Mucosa of rectum (tissue), 2 donors: ENCODE measurements at regions not wholly inside any gene's neighbourhood (a gene's known extent, or its start where the extent isn't known, plus 50 kb on each side); places are given as distances from the start of the nearest gene placed in this dataset.

Experiments used
- H3K27ac ChIP-seq, 2 donors: one replicate each; pipeline ENCODE4 v1.7.0; 2013; ENCODE audit warnings: inconsistent platforms in 2 of 2, low read depth in 2 of 2, low read length in 2 of 2
- H3K27me3 ChIP-seq, 2 donors: one replicate each; pipeline ENCODE4 v1.7.0; 2013; ENCODE audit warnings: low read length in 2 of 2; ENCODE audit not compliant: control insufficient read depth in 2 of 2, insufficient read depth in 2 of 2
- H3K36me3 ChIP-seq, 2 donors: one replicate each; pipeline ENCODE4 v1.7.0; 2013; ENCODE audit warnings: low read length in 2 of 2; ENCODE audit not compliant: control insufficient read depth in 2 of 2, insufficient read depth in 2 of 2
- H3K4me1 ChIP-seq, 2 donors: one replicate each; pipeline ENCODE4 v1.7.0; 2013; ENCODE audit warnings: low read length in 2 of 2, mild to moderate bottlenecking in 1 of 2; ENCODE audit not compliant: control insufficient read depth in 2 of 2, insufficient read depth in 2 of 2
- H3K4me3 ChIP-seq, 2 donors: one replicate each; pipeline ENCODE4 v1.7.0; 2013; ENCODE audit warnings: low read length in 2 of 2
- H3K9ac ChIP-seq, 2 donors: one replicate each; pipeline ENCODE4 v1.7.0; 2013; ENCODE audit warnings: low read length in 2 of 2, low read depth in 1 of 2, mild to moderate bottlenecking in 1 of 2
- H3K9me3 ChIP-seq, 2 donors: one replicate each; pipeline ENCODE4 v1.7.0; 2013; ENCODE audit warnings: low read length in 2 of 2; ENCODE audit not compliant: control insufficient read depth in 2 of 2
- donor health status: healthy.
- donor health status: Normal muscosa, but diverticular disease.

DNA sequence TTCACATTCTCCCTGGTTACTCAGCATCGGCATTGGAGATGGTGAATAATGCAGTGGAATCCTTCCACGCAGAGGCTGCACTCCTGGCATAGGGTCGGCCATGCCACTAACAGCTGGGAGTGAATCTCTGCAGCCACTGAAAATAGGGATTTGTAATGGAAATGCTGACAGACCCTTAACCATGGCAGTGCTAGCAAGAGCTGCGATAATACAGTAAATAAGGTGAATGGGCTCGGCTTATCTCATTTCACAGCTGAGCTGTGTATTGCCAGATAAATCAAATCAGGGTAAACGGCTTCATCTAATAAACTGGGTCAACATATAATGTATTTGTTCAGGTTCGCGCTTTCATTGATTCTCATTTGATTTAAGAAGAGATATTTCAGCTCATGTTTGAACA lies 156.8 kb downstream of the SLC35B3 start:
- Histone ChIP-seq H3K9me3 (no peaks in the 10 kb centered on the region), H3K9ac (no peak overlapping the region), H3K27ac (no peak overlapping the region), H3K4me1 (no peaks in the 10 kb centered on the region), H3K27me3 (no peaks in the 10 kb centered on the region), H3K4me3 (no peak overlapping the region), H3K36me3 (no peaks in the 10 kb centered on the region)

DNA sequence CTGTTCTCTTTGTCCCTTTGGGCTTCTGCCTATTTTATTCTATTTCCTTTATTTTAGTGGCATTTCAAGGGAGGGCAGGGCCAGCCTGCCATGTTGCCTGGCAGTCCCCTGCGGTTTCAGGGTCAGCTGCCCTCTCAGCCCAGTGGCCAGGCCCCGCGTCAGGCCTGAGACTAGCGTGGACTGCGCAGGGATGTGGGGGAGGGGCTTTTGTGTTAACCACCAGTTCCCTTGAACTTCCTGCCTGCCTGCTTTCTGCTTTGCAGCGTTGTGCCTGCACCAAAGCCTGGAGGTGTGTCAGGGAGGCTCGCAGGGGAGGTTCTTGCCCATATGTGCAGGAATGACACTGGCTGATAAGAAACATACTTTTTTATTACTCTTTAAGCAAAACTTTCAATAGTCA lies 157.6 kb downstream of the SLC35B3 start:
- Histone ChIP-seq H3K27ac (no peak overlapping the region), H3K9me3 (no peaks in the 10 kb centered on the region), H3K4me1 (no peaks in the 10 kb centered on the region), H3K9ac (no peak overlapping the region), H3K27me3 (no peaks in the 10 kb centered on the region), H3K36me3 (no peaks in the 10 kb centered on the region), H3K4me3 (no peak overlapping the region)

DNA sequence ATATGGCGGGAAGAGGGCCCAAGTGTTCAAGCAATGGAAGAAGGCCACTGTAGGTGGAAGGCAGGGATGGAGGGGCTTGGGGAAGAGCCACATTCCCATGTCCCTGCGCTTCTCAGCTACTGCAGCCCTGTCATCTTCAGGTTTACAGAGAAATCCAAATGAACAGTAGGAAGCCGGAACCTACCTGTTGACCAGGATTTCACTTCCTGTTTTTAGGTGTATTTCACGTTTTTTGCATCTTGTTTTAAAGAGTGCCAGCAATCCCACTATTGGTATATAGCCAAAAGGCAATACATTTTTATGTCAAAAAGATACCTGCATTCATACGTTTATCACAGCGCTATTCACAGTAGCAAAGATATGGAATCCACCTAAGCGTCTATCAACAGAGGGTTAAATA lies 159.2 kb downstream of the SLC35B3 start:
- Histone ChIP-seq H3K36me3 (no peaks in the 10 kb centered on the region), H3K9me3 (no peaks in the 10 kb centered on the region), H3K9ac (no peak overlapping the region), H3K27ac (no peak overlapping the region), H3K4me1 (no peaks in the 10 kb centered on the region), H3K27me3 (no peaks in the 10 kb centered on the region), H3K4me3 (no peak overlapping the region)

- no peaks in the 10 kb centered on the region for H3K36me3 ChIP-seq
- no peaks in the 10 kb centered on the region for H3K4me1 ChIP-seq
- no peak overlapping the region for H3K9ac ChIP-seq
- H3K4me3 ChIP-seq = no peak overlapping the region
- H3K27ac ChIP-seq = no peak overlapping the region
- no peaks in the 10 kb centered on the region for H3K9me3 ChIP-seq
- no peaks in the 10 kb centered on the region for H3K27me3 ChIP-seq
Measured at GRCh38 chr6:8275667-8276066, 159.7 kb downstream of the SLC35B3 start.

DNA sequence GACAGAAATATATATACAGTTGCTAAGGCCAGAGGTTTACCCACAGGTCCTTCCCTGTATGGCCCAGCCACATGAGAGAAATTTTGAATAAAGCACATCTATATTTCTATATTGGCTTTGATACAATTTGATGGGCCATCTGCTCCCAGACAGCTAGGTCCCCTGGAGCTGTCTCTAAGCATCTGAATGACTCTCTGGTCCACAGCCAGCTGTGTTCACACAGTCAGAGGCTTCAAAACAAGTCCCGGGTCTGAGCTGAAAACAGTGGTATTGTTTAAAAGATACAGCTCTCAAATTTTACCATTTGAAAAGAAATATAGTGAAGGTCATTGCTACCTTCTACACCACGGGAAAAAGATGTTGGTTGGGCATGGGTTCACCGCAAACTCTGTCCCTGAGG lies 161.1 kb downstream of the SLC35B3 start:
- Histone ChIP-seq H3K4me1 (no peaks in the 10 kb centered on the region), H3K36me3 (no peaks in the 10 kb centered on the region), H3K27me3 (no peaks in the 10 kb centered on the region), H3K9ac (no peak overlapping the region), H3K27ac (no peak overlapping the region), H3K9me3 (no peaks in the 10 kb centered on the region), H3K4me3 (no peak overlapping the region)

DNA sequence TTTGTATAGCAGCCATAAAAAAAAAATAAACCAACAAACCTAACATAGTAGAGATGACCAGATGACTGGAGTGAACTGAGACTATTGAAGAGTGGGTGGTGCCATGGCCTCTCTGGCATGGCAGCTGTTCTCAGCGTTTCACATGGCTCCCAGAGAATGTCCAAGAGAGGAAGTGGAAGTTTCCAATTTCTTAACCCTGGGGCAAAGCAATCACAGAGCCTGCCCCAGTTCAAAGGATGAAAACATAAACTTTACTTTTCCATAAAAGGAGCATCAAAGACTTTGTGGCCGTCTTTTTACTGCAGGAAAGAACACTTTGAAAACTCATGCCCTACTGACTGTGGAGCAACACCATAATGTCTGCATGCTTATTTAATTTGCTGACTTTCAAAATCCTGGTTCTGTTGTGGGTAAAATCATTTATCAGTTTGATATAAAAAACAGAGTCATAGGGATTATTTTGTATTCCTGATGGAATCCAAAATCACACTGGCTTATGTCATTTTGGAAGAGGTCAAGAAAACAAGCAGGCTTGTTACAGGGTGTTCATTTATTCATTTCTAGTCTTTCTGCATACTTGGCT lies 165.4 kb downstream of the SLC35B3 start:
- Histone ChIP-seq H3K27me3 (no peaks in the 10 kb centered on the region), H3K4me1 (no peaks in the 10 kb centered on the region), H3K36me3 (no peaks in the 10 kb centered on the region), H3K27ac (no peak overlapping the region), H3K9me3 (no peaks in the 10 kb centered on the region), H3K4me3 (no peak overlapping the region), H3K9ac (no peak overlapping the region)

DNA sequence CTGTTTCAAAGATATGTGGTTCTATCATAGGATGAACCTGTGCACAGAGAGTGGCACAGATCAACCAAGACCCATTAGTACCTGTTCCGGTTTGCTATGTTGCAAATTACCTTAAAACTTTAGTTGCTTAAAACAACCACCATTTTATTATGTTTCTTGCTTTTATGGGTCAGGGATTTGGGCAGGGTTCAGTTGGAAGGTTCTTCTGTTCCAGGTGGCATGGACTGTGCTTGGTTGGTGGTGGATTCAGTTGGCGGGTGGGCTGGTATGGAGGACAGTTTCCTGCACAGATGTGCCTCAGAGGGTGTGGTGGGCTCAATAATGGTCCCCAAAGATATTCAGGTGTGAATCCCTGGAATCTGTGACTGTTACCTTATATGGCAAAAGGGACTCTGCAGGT lies 166.3 kb downstream of the SLC35B3 start:
- Histone ChIP-seq H3K27ac (no peak overlapping the region), H3K36me3 (no peaks in the 10 kb centered on the region), H3K9ac (no peak overlapping the region), H3K4me1 (no peaks in the 10 kb centered on the region), H3K4me3 (no peak overlapping the region), H3K27me3 (no peaks in the 10 kb centered on the region), H3K9me3 (no peaks in the 10 kb centered on the region)

- Histone ChIP-seq H3K9ac (no peak overlapping the region), H3K9me3 (no peaks in the 10 kb centered on the region), H3K27me3 (no peaks in the 10 kb centered on the region), H3K4me3 (no peak overlapping the region), H3K4me1 (no peaks in the 10 kb centered on the region), H3K27ac (no peak overlapping the region), H3K36me3 (no peaks in the 10 kb centered on the region)
Measured at GRCh38 chr6:8268606-8269005, 166.3 kb upstream of the EEF1E1 start.

- H3K4me1 ChIP-seq = no peaks in the 10 kb centered on the region
- H3K36me3 ChIP-seq = no peaks in the 10 kb centered on the region
- no peak overlapping the region for H3K27ac ChIP-seq
- no peak overlapping the region for H3K4me3 ChIP-seq
- no peaks in the 10 kb centered on the region for H3K9me3 ChIP-seq
- H3K27me3 ChIP-seq = no peaks in the 10 kb centered on the region
- H3K9ac ChIP-seq = no peak overlapping the region
Measured at GRCh38 chr6:8268156-8268555, 165.8 kb upstream of the EEF1E1 start.

DNA sequence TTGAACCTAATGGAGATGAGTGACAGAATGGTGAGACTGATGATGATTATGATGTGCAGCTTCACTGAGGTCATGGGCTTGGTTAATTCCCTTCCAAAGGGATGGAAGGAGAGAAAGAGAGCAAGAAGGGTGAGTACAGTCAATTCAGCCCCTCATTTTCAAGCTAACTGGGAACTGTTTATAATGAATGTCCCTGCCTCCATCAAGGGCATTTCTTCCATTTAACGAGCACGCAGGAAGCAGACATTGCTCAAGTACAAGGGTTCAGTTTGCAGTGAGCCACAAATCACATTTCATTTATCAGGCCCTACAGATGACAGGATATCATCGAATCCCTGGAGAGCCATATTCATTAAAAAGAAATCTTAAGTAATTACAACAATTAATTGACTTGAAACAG lies 158.3 kb upstream of the EEF1E1 start:
- no peaks in the 10 kb centered on the region for H3K27me3 ChIP-seq
- H3K9me3 ChIP-seq = no peaks in the 10 kb centered on the region
- H3K36me3 ChIP-seq = no peaks in the 10 kb centered on the region
- H3K9ac ChIP-seq = no peak overlapping the region
- no peak overlapping the region for H3K27ac ChIP-seq
- H3K4me1 ChIP-seq = no peaks in the 10 kb centered on the region
- no peak overlapping the region for H3K4me3 ChIP-seq

GRCh38 chr6:8246403-8246802 lies 144.1 kb upstream of the EEF1E1 start:
- Histone ChIP-seq H3K9ac (no peak overlapping the region), H3K4me3 (no peak overlapping the region), H3K9me3 (no peaks in the 10 kb centered on the region), H3K27ac (no peak overlapping the region), H3K4me1 (no peaks in the 10 kb centered on the region), H3K27me3 (no peaks in the 10 kb centered on the region), H3K36me3 (no peaks in the 10 kb centered on the region)
